ENCODE measurements at regions not wholly inside any gene's neighbourhood (a gene's known extent, or its start where the extent isn't known, plus 50 kb on each side); places are given as distances from the start of the nearest gene placed in this dataset.

DNA sequence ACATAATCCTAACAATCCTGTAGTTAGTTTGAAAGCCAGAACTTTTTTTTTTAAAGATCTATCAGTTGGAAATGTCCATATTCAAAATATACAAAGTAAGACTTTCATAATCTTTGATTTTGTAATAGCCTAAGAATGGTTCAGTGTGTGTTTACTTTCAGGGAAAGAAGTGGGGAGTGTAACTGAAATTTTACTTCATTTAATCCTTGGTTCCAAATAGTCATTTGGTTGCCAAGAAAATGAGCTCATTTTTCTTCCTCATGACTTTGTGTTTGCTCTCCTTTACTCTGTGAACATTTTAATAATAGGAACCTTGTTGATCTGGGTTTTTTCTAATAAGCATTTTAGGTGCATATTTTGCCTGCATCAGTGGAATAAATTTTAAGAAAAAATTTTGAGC lies 278.8 kb downstream of the SLITRK6 start:
- TF ChIP-seq, protein P1, sequence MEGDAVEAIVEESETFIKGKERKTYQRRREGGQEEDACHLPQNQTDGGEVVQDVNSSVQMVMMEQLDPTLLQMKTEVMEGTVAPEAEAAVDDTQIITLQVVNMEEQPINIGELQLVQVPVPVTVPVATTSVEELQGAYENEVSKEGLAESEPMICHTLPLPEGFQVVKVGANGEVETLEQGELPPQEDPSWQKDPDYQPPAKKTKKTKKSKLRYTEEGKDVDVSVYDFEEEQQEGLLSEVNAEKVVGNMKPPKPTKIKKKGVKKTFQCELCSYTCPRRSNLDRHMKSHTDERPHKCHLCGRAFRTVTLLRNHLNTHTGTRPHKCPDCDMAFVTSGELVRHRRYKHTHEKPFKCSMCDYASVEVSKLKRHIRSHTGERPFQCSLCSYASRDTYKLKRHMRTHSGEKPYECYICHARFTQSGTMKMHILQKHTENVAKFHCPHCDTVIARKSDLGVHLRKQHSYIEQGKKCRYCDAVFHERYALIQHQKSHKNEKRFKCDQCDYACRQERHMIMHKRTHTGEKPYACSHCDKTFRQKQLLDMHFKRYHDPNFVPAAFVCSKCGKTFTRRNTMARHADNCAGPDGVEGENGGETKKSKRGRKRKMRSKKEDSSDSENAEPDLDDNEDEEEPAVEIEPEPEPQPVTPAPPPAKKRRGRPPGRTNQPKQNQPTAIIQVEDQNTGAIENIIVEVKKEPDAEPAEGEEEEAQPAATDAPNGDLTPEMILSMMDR (IDR thresholded peaks at IDR 0.05), result no peak
- no peak for TF ChIP-seq POLR2A (IDR thresholded peaks at IDR 0.05)

Measured in adrenal gland (tissue), 5 donors.